Osteoblast (primary cell): ENCODE measurements at regions not wholly inside any gene's neighbourhood (a gene's known extent, or its start where the extent isn't known, plus 50 kb on each side); places are given as distances from the start of the nearest gene placed in this dataset.

Source experiments
- DNase-seq: peaks from one replicate; pipeline ENCODE4 v3.0.0; 2011; ENCODE audit warnings: low spot score, mixed read lengths; ENCODE audit not compliant: insufficient read length; ENCODE audit errors: missing footprints
- H2AFZ ChIP-seq: 2 replicates; pipeline ENCODE4 v1.6.0; 2011; ENCODE audit warnings: mild to moderate bottlenecking, low read length
- H3K27ac ChIP-seq: 2 replicates; pipeline ENCODE4 v1.5.1; 2011; ENCODE audit warnings: mild to moderate bottlenecking, low read depth, low read length, moderate library complexity
- H3K27me3 ChIP-seq: 2 replicates; pipeline ENCODE4 v1.6.0; 2012; ENCODE audit warnings: mild to moderate bottlenecking, control low read depth, inconsistent platforms, low read length, moderate library complexity; ENCODE audit not compliant: insufficient read depth
- H3K36me3 ChIP-seq: 2 replicates; pipeline ENCODE4 v1.5.1; 2011; ENCODE audit warnings: mild to moderate bottlenecking, low read length, control low read depth, moderate library complexity; ENCODE audit not compliant: insufficient read depth
- H3K4me1 ChIP-seq: 2 replicates; pipeline ENCODE4 v1.5.1; 2011; ENCODE audit warnings: mild to moderate bottlenecking, low read length, control low read depth, moderate library complexity; ENCODE audit not compliant: insufficient read depth
- H3K4me2 ChIP-seq: 2 replicates; pipeline ENCODE4 v1.6.0; 2011; ENCODE audit warnings: mild to moderate bottlenecking, low read length; ENCODE audit not compliant: insufficient read depth
- H3K4me3 ChIP-seq: fragments of 200-600 bp; sonication (generic); 3 replicates; pipeline ENCODE4 v1.5.1; 2012; ENCODE audit warnings: mild to moderate bottlenecking, low read length, inconsistent platforms; ENCODE audit not compliant: insufficient read depth
- H3K79me2 ChIP-seq: 2 replicates; pipeline ENCODE4 v1.6.0; 2012; ENCODE audit warnings: mild to moderate bottlenecking, low read length, control low read depth, inconsistent platforms; ENCODE audit not compliant: insufficient read depth
- H3K9me3 ChIP-seq: 2 replicates; pipeline ENCODE4 v1.5.1; 2011; ENCODE audit warnings: low read depth, low read length, control low read depth
- H4K20me1 ChIP-seq: 2 replicates; pipeline ENCODE4 v1.6.0; 2012; ENCODE audit warnings: mild to moderate bottlenecking, low read length, control low read depth; ENCODE audit not compliant: insufficient read depth
- TF ChIP-seq, protein P1 (sequence below): IDR thresholded peaks from 2 replicates; pipeline ENCODE4 v1.5.1; 2011; ENCODE audit warnings: mild to moderate bottlenecking, low read depth, low read length, moderate library complexity; ENCODE audit errors: extremely low read depth

DNA sequence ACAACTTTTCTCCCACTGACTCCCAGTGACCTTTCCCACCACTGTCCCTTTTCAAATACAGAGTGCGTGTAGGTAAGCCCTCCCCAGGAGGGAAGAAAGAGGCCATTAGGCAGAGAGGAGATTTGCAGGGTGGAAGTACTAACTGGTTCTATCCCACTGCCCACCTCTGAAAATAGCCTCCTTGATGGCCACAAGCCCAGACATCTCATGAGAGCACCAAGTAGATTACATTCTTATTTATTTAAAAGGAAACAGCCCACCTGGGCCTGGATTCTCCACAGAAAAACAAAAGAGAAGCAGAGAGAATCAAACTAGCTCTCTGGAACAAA lies 445.3 kb downstream of the FOXO1 start:
- Histone ChIP-seq H3K4me2 (no peak overlapping the region), H3K79me2 (no peaks in the 10 kb centered on the region), H4K20me1 (no peaks in the 10 kb centered on the region), H2AFZ (no peak overlapping the region), H3K9me3 (no peaks in the 10 kb centered on the region), H3K4me1 (peaks cover 13% of the 10 kb centered on the region), H3K4me3 (no peak overlapping the region), H3K27me3 (peaks cover 5% of the 10 kb centered on the region), H3K27ac (no peak overlapping the region), H3K36me3 (no peaks in the 10 kb centered on the region)
- no peak for DNase-seq
- TF ChIP-seq, protein P1, sequence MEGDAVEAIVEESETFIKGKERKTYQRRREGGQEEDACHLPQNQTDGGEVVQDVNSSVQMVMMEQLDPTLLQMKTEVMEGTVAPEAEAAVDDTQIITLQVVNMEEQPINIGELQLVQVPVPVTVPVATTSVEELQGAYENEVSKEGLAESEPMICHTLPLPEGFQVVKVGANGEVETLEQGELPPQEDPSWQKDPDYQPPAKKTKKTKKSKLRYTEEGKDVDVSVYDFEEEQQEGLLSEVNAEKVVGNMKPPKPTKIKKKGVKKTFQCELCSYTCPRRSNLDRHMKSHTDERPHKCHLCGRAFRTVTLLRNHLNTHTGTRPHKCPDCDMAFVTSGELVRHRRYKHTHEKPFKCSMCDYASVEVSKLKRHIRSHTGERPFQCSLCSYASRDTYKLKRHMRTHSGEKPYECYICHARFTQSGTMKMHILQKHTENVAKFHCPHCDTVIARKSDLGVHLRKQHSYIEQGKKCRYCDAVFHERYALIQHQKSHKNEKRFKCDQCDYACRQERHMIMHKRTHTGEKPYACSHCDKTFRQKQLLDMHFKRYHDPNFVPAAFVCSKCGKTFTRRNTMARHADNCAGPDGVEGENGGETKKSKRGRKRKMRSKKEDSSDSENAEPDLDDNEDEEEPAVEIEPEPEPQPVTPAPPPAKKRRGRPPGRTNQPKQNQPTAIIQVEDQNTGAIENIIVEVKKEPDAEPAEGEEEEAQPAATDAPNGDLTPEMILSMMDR, result no peak

DNA sequence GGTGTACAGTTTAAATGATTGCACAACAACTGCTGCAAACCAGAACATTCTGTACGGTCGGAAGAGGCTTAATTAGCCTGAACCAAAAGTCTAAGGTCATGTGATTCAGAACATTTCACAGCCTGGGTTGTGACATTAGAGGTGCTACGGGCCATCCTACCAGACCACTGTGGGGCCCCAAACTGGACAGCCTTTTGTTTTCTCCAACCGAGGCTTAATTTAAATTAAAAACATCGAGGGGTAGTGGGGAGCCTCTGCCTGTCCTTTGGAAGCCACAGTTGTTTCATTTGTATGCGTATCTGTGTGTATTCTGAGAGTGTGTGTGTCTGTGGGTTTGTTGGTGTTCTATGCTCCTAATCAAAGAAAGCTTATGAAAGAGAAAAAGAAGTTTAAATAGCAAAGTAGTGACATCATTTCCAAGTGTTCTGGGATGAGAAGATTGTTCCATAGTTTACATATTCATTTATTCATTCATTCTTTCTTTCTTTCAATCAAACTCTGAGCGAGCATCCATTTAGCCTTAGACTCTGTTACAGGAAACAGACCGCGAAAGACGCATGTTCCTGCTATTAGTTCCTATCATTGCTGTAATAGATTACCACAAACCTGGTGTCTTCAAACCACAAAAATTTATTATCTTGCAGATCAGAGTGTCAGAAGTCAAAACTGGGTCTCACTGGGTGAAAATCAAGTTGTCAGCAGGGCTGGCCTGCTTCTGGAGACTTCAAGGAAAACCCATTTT lies 444.8 kb downstream of the FOXO1 start:
- TF ChIP-seq, protein P1, result no peak
- no peak overlapping the region for H3K27ac ChIP-seq
- H3K9me3 ChIP-seq, result no peaks in the 10 kb centered on the region
- no peaks in the 10 kb centered on the region for H3K36me3 ChIP-seq
- peak overlapping the region; percentile 23 for H3K4me2 ChIP-seq
- no peak overlapping the region for H3K4me3 ChIP-seq
- peaks cover 5% of the 10 kb centered on the region for H3K27me3 ChIP-seq
- H4K20me1 ChIP-seq, result no peaks in the 10 kb centered on the region
- no peak overlapping the region for H2AFZ ChIP-seq
- DNase-seq, result no peak
- H3K79me2 ChIP-seq, result no peaks in the 10 kb centered on the region
- peaks cover 13% of the 10 kb centered on the region for H3K4me1 ChIP-seq

DNA sequence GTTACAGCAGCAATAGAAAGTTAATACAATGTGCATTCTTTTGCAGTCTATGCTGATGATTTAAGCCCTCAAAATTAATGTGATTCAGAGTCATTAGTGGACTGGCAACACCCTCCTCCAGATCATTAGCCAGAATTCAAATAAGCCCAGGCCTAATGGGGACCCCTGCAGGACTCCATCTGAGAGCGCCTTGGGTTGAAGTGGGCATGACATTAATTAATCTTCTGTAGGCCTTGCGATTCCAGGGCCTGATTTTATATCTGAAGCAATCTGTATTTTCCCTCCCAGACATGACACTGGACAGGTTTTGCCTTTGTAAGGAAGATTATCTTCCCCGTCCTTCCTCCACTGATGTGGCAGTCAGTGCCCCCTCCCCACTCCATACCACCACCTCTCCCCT lies 442.9 kb downstream of the FOXO1 start:
- Histone ChIP-seq H3K36me3 (no peaks in the 10 kb centered on the region), H3K4me2 (no peak overlapping the region), H3K79me2 (no peaks in the 10 kb centered on the region), H2AFZ (no peak overlapping the region), H3K27me3 (no peaks in the 10 kb centered on the region), H3K27ac (no peak overlapping the region), H3K4me3 (no peak overlapping the region), H3K4me1 (peaks cover 13% of the 10 kb centered on the region), H3K9me3 (no peaks in the 10 kb centered on the region), H4K20me1 (no peaks in the 10 kb centered on the region)
- TF ChIP-seq, protein P1, result no peak
- DNase-seq, result no peak

DNA sequence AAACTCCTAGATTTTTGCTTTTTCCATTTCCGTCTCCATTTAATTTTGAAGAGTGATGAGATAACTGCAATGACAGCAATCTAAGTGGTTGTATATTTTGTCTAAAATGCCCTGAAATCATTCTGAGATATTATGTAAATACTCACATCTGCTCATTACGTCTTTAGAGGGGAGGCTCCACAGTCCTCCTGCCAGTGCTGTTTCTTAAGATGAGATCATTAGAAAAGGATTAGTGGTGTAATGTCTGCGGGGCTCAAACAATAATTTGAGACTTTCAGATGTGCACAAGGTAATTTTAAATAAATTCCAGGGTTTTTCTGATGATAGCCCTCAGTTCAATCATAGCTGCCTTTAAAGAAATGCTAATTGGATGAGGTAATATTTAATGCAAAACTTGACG lies 437.9 kb downstream of the FOXO1 start:
- Histone ChIP-seq H3K4me1 (peaks cover 14% of the 10 kb centered on the region), H3K4me2 (no peak overlapping the region), H3K36me3 (no peaks in the 10 kb centered on the region), H3K9me3 (no peaks in the 10 kb centered on the region), H3K4me3 (no peak overlapping the region), H3K27ac (no peak overlapping the region), H3K27me3 (no peaks in the 10 kb centered on the region), H3K79me2 (no peaks in the 10 kb centered on the region), H2AFZ (no peak overlapping the region), H4K20me1 (no peaks in the 10 kb centered on the region)
- TF ChIP-seq, protein P1, result no peak
- DNase-seq, result no peak
